ENCODE measurements at regions not wholly inside any gene's neighbourhood (a gene's known extent, or its start where the extent isn't known, plus 50 kb on each side); places are given as distances from the start of the nearest gene placed in this dataset.

GRCh38 chr3:154059833-154060232 is 61.4 kb upstream of the ARHGEF26 start:
- DNase-seq (ENCODE audit: low read depth in 2 of 2): no peak

GRCh38 chr3:154060238-154061000 is 60.8 kb upstream of the ARHGEF26 start:
- DNase-seq (ENCODE audit: low read depth in 2 of 2): no peak

GRCh38 chr3:154061001-154061370 is 60.2 kb upstream of the ARHGEF26 start:
- DNase-seq (ENCODE audit: low read depth in 2 of 2): no peak

- no peak for DNase-seq (ENCODE audit: low read depth in 2 of 2)
These were observed 58.7 kb upstream of the ARHGEF26 start for GRCh38 chr3:154062513-154062912.

GRCh38 chr3:154071146-154071545 is 50.0 kb upstream of the ARHGEF26 start:
- DNase-seq (ENCODE audit: low read depth in 2 of 2): no peak

All from activated CD8-positive, alpha-beta memory T cell treated with anti-CD3 and anti-CD28 coated beads for 4 hours (primary cell).